Esophagus squamous epithelium (tissue), 5 donors: ENCODE measurements at regions not wholly inside any gene's neighbourhood (a gene's known extent, or its start where the extent isn't known, plus 50 kb on each side); places are given as distances from the start of the nearest gene placed in this dataset.

Experiments
- DNase-seq: peaks from one replicate; lab custom pipeline; 2025; lab: John Stamatoyannopoulos, UW
- H3K27ac ChIP-seq, 4 donors: fragments of 200-600 bp; sonication (generic); one replicate each; pipeline ENCODE4 v1.5.1; 2016 to 2019; ENCODE audit warnings: mild to moderate bottlenecking in 1 of 4
- H3K27me3 ChIP-seq, 4 donors: fragments of 200-600 bp; sonication (generic); 1 replicate in 3 of 4; 2 replicates in 1 of 4; pipeline versions ENCODE4 v1.5.1 to v1.6.0; 2017 to 2021; ENCODE audit warnings: antibody characterized with exemption in 1 of 4
- H3K36me3 ChIP-seq, 3 donors: fragments of 200-600 bp; sonication (generic); one replicate each; pipeline ENCODE4 v1.5.1; 2016 to 2019
- H3K4me1 ChIP-seq, 3 donors: fragments of 200-600 bp; sonication (generic); one replicate each; pipeline ENCODE4 v1.5.1; 2017 to 2019
- H3K4me3 ChIP-seq, 4 donors: fragments of 200-600 bp; sonication (generic); 1 replicate in 3 of 4; 2 replicates in 1 of 4; pipeline ENCODE4 v1.5.1; 2016 to 2019; ENCODE audit warnings: mild to moderate bottlenecking in 2 of 4, moderate library complexity in 1 of 4
- H3K9me3 ChIP-seq, 3 donors: fragments of 200-600 bp; sonication (generic); one replicate each; pipeline ENCODE4 v1.5.1; 2016 to 2019
- CTCF ChIP-seq, 6 experiments: fragments of 450-650 bp in 4 of 6; fragments of 200-600 bp in 2 of 6; sonication (generic) in 2 of 6; IDR thresholded peaks; one replicate each; pipeline ENCODE4 v1.5.1; 2016 to 2019; ENCODE audit warnings: antibody characterized with exemption in 6 of 6, mild to moderate bottlenecking in 4 of 6, moderate library complexity in 4 of 6
- POLR2A ChIP-seq, 4 donors: fragments of 450-650 bp; IDR thresholded peaks; one replicate each; pipeline ENCODE4 v1.6.1; 2017; ENCODE audit warnings: antibody characterized with exemption in 4 of 4, mild to moderate bottlenecking in 4 of 4, moderate library complexity in 3 of 4
- WGBS, 2 donors: methylation state at CpG; one replicate each; pipeline ENCODE4 v1.1.5; 2018; 5-methylcytosine and 5-hydroxymethylcytosine counted together
- intact Hi-C: fragments of 100-400 bp; cut with DNase I; formaldehyde crosslinking; loops from one replicate; pipeline ENCODE4 v1.15.0; 2022
- donor health status: DM: yes; HTN: yes; CAD: no.

DNA sequence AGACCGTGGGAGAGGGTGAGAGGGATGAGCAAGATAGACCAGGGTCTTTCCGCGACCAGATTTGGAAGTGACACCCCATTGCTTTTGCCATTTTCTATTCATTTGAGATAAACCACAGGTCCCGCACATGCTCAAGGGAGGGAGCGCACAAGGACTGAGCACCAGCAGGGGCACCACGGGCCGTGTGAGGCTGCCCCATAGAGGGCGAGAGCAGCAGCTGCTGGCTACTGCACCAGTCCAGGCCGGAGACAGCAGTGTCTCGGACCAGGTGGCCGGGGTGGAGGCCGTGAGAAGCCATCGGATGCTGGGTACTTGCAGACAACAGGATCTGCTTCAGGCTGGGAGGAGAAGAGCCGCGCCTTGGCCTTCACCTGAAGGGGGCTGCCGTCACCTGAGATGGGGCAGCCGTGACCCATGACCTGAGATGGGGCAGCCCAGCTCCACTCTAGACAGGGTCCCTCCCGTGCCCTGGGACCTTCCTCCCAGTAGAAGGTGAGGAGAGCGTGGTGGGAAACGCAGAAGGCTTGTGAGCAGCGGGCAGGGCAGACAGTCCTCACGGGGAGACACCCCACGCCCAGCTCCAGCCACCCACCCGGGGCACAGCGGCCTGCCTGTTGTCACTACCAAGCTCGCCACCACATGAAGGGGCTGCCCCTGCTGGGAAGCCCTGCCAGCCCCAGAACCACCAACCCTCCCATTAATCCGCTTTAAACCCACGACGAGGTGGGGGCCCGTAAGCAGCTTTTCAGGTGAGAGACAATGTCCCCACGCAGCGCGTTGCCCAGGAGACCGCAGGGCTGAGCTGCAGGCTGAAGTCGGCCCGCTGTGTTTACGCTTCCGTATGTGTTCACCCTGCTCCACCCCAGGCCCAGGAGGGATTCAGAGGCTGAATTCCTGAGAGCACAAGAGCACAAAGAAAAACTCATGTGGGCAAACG is 61.7 kb upstream of the FBRSL1 start:
- DNase-seq = no peak
- peaks cover 17 to 50% (median 24%) of the 10 kb centered on the region in 3 donors for H3K4me1 ChIP-seq
- H3K27ac ChIP-seq = peak overlapping the region in 2 of 4 donors; percentile 22 to 52
- 66 to 83% methylated on average over 7 to 15 of the region's 39 CpGs for WGBS, 2 donors
- H3K27me3 ChIP-seq = peaks cover 0 to 100% (median 3%) of the 10 kb centered on the region in 4 donors
- peaks cover 0 to 10% (median 0%) of the 10 kb centered on the region in 3 donors for H3K9me3 ChIP-seq
- H3K36me3 ChIP-seq = no peaks in the 10 kb centered on the region
- TF ChIP-seq CTCF (IDR thresholded peaks at IDR 0.05) (no peak), POLR2A (IDR thresholded peaks at IDR 0.05) (no peak)
- intact Hi-C loops = no loop called here
- peak overlapping the region in 1 of 4 donors; percentile 21 for H3K4me3 ChIP-seq

DNA sequence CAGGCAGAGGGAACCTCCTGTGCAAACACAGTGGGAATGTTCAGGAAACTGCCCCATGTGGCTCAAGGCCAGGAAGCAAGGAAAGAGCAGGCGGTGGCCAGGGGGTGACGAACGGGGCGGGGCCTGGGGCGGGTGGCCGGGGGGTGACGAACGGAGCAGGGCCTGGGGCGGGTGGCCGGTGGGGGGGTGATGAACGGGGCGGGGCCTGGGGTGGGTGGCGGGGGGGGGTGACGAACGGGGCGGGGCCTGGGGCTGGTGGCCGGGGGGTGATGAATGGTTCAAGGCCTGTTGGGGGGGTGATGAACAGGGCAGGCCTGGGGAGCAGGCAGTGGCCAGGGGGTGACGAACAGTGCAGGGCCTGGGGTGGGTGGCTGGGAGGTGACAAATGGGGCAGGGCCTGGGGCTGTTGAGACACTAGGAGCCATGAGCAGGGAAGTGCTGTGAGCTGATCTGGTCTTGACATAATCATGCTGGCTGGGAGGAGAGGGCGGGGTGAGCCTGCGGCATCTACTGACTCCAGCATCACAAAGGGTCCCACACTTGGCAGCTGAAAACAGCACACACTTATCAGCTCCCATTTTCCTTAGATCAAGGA is 62.7 kb upstream of the FBRSL1 start:
- Histone ChIP-seq H3K4me3 (no peak overlapping the region), H3K27ac (no peak overlapping the region), H3K36me3 (no peaks in the 10 kb centered on the region), H3K27me3 (peaks cover 0 to 100% (median 3%) of the 10 kb centered on the region in 4 donors), H3K4me1 (peaks cover 17 to 42% (median 24%) of the 10 kb centered on the region in 3 donors), H3K9me3 (peaks cover 0 to 12% (median 0%) of the 10 kb centered on the region in 3 donors)
- 42 to 86% methylated on average over 3 to 4 of the region's 20 CpGs for WGBS, 2 donors
- DNase-seq = no peak
- intact Hi-C loops = no loop called here
- TF ChIP-seq POLR2A (IDR thresholded peaks at IDR 0.05) (no peak), CTCF (IDR thresholded peaks at IDR 0.05) (no peak)

GRCh38 chr12:132426349-132427173 is 63.4 kb upstream of the FBRSL1 start:
- H3K36me3 ChIP-seq = no peaks in the 10 kb centered on the region
- H3K27ac ChIP-seq = no peak overlapping the region
- 70 to 76% methylated on average over 19 to 20 of the region's 34 CpGs for WGBS, 2 donors
- peaks cover 17 to 42% (median 24%) of the 10 kb centered on the region in 3 donors for H3K4me1 ChIP-seq
- TF ChIP-seq CTCF (IDR thresholded peaks at IDR 0.05) = no peak
- TF ChIP-seq POLR2A (IDR thresholded peaks at IDR 0.05) = no peak
- DNase-seq = no peak
- H3K4me3 ChIP-seq = no peak overlapping the region
- H3K9me3 ChIP-seq = peaks cover 0 to 12% (median 0%) of the 10 kb centered on the region in 3 donors
- peaks cover 0 to 100% (median 3%) of the 10 kb centered on the region in 4 donors for H3K27me3 ChIP-seq
- intact Hi-C loops = no loop called here

- H3K4me1 ChIP-seq = peaks cover 9 to 26% (median 13%) of the 10 kb centered on the region in 3 donors
- no peak overlapping the region for H3K4me3 ChIP-seq
- peaks cover 0 to 12% (median 0%) of the 10 kb centered on the region in 3 donors for H3K9me3 ChIP-seq
- no peaks in the 10 kb centered on the region for H3K36me3 ChIP-seq
- no peak for DNase-seq
- no peak for TF ChIP-seq POLR2A (IDR thresholded peaks at IDR 0.05)
- TF ChIP-seq CTCF (IDR thresholded peaks at IDR 0.05) = no peak
- H3K27ac ChIP-seq = no peak overlapping the region
- intact Hi-C loops = no loop called here
- peaks cover 0 to 100% (median 3%) of the 10 kb centered on the region in 4 donors for H3K27me3 ChIP-seq
- 40 to 42% methylated on average over 1 to 2 of the region's 4 CpGs for WGBS, 2 donors
These were observed 65.1 kb upstream of the FBRSL1 start for GRCh38 chr12:132424811-132425210.
